ENCODE measurements at regions not wholly inside any gene's neighbourhood (a gene's known extent, or its start where the extent isn't known, plus 50 kb on each side); places are given as distances from the start of the nearest gene placed in this dataset.
A peak's percentile ranks its signal among the peaks of the same experiment; 100 is the strongest.

DNA sequence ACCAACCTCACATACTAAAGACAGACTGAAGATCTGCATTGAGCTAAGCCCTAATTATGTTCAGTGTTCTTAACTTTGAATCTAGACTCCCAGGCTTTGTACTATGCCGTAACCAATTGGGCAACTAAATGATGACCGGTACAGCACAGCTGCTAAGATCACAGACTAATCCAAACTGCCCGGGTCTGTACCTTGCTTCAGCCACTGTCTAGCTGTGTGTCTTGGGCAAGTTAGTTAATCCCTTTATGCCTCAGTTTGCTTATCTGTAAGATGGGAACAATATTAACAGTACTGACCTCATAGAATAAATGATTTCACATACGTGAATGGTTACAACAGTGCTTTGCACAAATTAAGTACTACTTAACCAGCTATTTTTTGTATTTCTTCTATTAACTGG lies 205.8 kb upstream of the NFE2L3 start:
- intact Hi-C loops (cut with DNase I) = no loop called here

DNA sequence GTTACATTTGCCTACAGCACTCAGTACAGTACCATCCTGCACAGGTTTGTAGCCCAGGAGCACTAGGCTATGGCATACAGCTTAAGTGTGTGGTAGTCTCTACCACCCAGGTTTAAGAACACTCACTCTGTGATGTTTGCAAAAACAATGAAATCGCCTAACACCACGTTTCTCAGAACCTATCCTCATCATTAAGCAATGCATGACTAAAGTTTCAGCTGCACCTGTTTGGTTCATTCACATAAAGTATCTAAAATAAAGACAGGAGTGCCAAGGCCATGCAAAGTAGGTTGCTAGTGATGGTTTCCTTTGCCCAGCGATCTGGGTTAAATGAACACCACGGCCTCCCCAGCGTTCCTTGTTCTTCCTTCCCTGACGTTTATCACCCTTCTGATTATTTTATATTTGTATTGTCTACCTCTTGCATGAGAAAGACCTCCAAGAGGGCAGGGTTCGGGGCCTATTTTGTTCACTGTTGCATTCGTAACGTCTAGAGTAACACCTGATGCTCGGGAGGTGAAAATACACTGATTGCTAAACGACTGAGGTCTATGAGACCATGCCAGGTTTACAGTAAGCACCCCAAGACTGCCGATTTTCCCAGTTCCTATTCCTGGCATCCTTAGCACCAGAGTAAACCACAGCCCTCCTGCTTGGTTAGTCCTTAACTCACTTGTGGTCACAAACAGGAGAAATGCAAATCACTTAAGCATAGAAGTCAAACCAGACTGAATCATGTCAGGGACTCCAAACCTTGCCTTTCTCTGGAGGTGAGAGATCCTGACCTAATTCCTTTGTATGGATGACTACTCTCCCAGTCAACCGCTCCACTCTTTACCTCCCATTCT lies 204.1 kb upstream of the NFE2L3 start:
- Histone ChIP-seq H3K36me3 (replicated peaks in 1 of 2) (no peaks in the 10 kb centered on the region), H3K4me1 (replicated peaks in 1 of 2) (peaks cover 0 to 11% of the 10 kb centered on the region in 2 donors), H3K4me3 (no peak overlapping the region), H3K27ac (no peak overlapping the region), H3K9me3 (replicated peaks in 1 of 3) (no peaks in the 10 kb centered on the region), H3K27me3 (no peaks in the 10 kb centered on the region)
- TF ChIP-seq POLR2A (IDR thresholded peaks at IDR 0.05) = no peak
- TF ChIP-seq, protein P1, sequence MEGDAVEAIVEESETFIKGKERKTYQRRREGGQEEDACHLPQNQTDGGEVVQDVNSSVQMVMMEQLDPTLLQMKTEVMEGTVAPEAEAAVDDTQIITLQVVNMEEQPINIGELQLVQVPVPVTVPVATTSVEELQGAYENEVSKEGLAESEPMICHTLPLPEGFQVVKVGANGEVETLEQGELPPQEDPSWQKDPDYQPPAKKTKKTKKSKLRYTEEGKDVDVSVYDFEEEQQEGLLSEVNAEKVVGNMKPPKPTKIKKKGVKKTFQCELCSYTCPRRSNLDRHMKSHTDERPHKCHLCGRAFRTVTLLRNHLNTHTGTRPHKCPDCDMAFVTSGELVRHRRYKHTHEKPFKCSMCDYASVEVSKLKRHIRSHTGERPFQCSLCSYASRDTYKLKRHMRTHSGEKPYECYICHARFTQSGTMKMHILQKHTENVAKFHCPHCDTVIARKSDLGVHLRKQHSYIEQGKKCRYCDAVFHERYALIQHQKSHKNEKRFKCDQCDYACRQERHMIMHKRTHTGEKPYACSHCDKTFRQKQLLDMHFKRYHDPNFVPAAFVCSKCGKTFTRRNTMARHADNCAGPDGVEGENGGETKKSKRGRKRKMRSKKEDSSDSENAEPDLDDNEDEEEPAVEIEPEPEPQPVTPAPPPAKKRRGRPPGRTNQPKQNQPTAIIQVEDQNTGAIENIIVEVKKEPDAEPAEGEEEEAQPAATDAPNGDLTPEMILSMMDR (IDR thresholded peaks at IDR 0.05) = no peak
- WGBS, 4 donors = 83 to 87% (median 84%) methylated on average over 13 of the region's 13 CpGs
- intact Hi-C loops (cut with DNase I) = no loop called here
- no peak for DNase-seq

More for the DNA sequence above, 205.8 kb upstream of the NFE2L3 start:
- WGBS, 4 donors = 85 to 94% (median 88%) methylated on average over 4 of the region's 4 CpGs
- peaks cover 0 to 11% of the 10 kb centered on the region in 2 donors for H3K4me1 ChIP-seq (replicated peaks in 1 of 2)
- H3K36me3 ChIP-seq (replicated peaks in 1 of 2) = no peaks in the 10 kb centered on the region
- H3K27ac ChIP-seq = no peak overlapping the region
- no peaks in the 10 kb centered on the region for H3K27me3 ChIP-seq
- no peaks in the 10 kb centered on the region for H3K9me3 ChIP-seq (replicated peaks in 1 of 3)
- H3K4me3 ChIP-seq = no peak overlapping the region
- TF ChIP-seq, protein P1 (IDR thresholded peaks at IDR 0.05) = no peak
- TF ChIP-seq POLR2A (IDR thresholded peaks at IDR 0.05) = no peak
- no peak for DNase-seq

DNA sequence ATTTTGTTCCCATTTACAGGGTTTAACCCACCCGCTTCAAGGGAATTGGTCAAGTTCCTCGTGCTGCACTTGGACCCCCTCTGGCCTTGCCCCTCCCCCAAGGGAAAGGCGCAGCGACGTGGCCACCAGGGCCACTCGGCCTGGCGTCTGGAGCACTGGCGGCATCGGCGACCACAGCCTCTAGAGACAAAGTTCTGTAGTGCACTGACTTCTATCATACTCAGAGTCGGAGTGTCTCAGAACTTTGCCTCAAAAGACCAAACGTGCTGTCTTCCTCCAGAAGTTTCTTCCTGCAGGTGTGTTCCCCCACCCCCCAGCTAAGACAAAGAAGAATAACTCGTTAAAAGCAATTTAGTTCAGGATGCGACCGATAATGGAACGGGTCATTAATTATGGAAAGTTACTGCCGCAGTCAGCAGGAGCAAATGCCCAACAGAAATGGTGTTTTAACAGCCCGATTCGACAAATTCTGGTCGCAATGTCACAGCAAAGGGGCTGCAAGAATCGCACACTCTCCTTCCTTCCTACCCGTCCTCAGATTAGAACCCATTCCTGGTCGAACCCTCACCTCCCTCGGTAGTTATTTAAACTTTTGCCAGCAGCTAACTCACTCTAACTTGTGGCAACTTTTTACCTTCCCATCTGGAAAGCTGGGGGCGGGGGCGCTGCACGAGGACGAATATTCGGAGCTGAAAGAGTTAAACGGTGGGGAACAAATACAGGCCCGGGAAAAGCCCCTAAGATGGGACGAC lies 202.1 kb upstream of the NFE2L3 start:
- TF ChIP-seq, protein P1 (IDR thresholded peaks at IDR 0.05) = peak in 4 of 6 experiments; percentile 11 to 40 (median 20)
- TF ChIP-seq POLR2A (IDR thresholded peaks at IDR 0.05) = peak in 1 of 2 donors; percentile 44
- intact Hi-C loops (cut with DNase I) = no loop called here
- peak; percentile 45 to 61 (median 49) for DNase-seq
- H3K4me3 ChIP-seq = peak overlapping the region in 3 of 4 donors; percentile 5 to 98 (median 82)
- no peaks in the 10 kb centered on the region for H3K9me3 ChIP-seq (replicated peaks in 1 of 3)
- peaks cover 0 to 11% of the 10 kb centered on the region in 2 donors for H3K4me1 ChIP-seq (replicated peaks in 1 of 2)
- H3K27ac ChIP-seq = peak overlapping the region in 3 of 5 donors; percentile 60 to 94 (median 74)
- no peaks in the 10 kb centered on the region for H3K27me3 ChIP-seq
- WGBS, 4 donors = 9 to 19% (median 10%) methylated on average over 28 to 32 of the region's 32 CpGs
- no peaks in the 10 kb centered on the region for H3K36me3 ChIP-seq (replicated peaks in 1 of 2)

Data from adrenal gland (tissue), 9 donors.